Occipital lobe (tissue), 1 donor: ENCODE measurements at regions not wholly inside any gene's neighbourhood (a gene's known extent, or its start where the extent isn't known, plus 50 kb on each side); places are given as distances from the start of the nearest gene placed in this dataset.
"Not testable (repeated sequence)": the region's sequence is repeated elsewhere in the genome, so short reads cannot be mapped to it uniquely, and the experiment has no call there.

Experiments used
- DNase-seq: peaks from one replicate; lab custom pipeline; 2025; lab: John Stamatoyannopoulos, UW

DNA sequence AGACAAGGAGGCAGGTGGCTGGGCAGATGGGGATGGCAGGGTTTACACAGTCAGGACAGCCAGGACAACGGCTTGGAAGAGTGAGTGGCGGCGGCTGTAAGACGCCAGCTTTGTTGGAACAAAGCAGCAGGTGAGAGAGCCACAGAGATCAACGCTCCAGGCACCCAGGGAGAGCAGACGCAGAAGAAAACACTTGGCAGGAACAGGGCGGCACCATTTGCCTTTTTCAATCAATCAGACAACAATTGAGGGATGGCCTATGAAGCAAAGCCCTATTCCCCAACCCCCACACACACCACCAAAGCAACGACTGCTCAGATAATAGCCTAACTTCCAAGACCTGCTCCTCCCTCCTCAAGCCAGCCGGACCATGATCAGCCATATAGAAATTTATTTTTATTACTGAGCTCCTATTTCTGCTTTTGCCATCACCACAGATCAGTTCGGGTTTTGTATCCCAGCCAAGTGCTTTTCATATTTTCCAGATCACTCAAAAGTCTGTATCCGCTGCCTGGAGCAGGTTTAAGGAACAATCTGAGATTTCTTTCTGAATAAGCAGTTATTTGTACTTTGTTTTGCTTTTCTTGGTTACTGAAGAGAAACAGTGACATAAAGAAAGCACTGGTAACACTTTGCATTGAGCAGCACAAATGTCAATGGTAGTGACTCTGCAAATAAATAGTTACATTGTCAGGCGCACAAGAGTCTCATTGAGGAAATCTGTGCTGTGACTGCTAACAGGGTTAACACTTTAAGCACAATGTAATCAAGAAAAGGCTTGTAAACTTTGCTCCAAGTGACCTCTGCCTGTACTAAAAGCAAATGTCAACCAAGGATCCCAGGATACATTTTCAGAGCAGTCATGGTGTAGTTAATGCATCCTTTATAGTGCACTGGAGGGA is 81.8 kb upstream of the RBPJ start:
- DNase-seq = peak; percentile 14

- DNase-seq = no peak
Observed at GRCh38 chr4:26239801-26240200, 81.0 kb upstream of the RBPJ start.

- no peak for DNase-seq
Observed at GRCh38 chr4:26241179-26241578, 79.6 kb upstream of the RBPJ start.

DNA sequence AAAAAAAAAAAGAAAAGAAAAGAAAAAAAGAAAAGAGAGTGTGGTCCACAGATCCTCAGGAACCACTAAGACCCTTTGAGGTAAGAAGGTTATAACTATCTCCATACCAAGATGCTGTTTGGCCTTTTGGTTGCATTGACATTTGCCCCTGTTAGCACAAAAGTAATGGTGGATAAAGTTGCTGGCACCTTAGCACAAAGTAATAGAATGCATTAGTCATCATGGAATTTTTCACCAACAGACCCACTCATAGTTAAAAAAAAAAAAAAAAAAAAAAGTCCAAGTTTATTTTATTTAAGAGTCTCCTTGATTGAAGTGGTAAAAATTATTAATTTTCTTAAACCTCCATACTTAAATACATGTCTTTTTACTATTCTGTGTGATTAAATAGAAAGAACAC is 78.4 kb upstream of the RBPJ start:
- no peak for DNase-seq

DNA sequence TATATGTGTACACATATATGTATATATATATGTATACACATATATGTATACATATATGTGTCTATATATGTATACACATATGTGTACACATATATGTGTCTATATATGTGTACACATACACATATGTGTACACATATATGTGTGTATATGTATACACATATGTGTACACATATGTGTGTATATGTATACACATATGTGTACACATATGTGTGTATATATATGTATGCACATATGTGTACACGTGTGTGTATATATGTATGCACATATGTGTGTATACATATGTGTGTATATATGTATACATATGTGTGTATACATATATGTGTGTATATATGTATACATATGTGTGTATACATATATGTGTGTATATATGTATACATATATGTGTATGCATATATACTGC is 76.7 kb upstream of the RBPJ start:
- not testable (repeated sequence) for DNase-seq

- DNase-seq = no peak
Observed at GRCh38 chr4:26248647-26249046, 72.2 kb upstream of the RBPJ start.

DNA sequence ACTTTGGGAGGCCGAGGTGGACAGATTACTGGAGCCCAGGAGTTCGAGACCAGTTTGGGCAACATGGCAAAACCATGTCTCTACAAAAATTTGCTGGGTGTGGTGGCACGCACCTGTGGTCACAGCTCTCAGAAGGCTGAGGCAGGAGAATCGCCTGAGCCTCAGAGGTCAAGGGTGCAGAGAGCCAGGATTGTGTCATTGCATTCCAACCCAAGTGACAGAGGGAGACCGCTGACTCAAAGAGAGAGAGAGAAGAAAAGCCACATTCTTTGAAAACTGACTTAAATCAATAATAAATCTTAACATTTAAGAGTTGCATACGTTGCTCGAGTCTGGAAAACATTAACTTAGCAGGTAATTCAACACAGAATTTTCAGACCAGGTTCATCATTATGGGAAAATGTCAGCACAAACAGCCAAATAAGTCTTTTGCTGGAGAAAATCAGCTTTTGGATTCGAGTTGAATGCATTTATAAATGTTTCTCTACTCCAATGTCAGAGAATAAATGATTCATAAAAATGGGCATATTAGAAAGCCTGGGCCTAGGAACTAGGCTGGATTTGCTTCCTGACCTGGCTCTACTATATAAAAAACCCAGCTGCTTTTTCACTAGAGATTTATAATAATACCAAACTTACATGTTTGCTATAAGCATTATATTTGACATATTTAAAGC is 68.3 kb upstream of the RBPJ start:
- no peak for DNase-seq

DNA sequence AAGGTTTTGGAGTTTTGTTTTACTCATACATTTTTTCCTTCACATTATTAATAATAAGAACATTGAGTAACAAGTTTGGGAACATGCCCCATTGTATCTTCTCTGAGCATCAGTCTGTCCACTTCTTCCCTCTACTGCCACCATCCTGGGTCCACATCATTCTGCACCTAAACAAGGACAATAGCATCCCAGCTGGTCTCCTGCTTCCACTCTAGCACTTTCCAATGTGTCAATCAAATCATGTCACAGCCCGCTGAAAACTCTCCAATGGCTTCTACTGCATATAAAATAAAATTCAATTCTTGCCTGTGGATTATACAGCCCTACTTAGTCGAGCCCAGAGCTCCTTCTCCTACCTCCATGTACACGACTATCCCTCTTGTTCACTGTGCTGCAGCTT is 66.8 kb upstream of the RBPJ start:
- DNase-seq = no peak

DNA sequence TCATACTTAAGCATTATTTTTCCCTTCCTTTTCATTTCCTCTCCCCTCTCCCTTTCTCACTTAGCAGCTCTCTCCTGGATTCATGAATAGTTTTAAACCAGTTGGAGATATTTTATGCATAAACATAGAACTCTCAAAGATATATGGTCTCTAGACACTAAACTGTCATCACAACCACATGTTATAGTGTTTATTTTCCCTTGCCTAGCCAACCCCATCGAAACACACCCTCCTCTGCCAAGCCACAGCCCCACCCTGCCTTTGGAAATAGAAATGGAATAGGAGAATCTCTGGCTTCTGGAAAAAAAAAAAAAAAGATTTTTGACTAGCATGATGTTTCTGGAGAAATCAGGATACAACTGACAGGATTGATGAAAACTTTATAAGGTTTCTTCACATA is 64.8 kb upstream of the RBPJ start:
- DNase-seq = no peak

GRCh38 chr4:26257444-26257843 is 63.4 kb upstream of the RBPJ start:
- DNase-seq = not testable (repeated sequence)

GRCh38 chr4:26257850-26258249 is 63.0 kb upstream of the RBPJ start:
- DNase-seq = no peak

DNA sequence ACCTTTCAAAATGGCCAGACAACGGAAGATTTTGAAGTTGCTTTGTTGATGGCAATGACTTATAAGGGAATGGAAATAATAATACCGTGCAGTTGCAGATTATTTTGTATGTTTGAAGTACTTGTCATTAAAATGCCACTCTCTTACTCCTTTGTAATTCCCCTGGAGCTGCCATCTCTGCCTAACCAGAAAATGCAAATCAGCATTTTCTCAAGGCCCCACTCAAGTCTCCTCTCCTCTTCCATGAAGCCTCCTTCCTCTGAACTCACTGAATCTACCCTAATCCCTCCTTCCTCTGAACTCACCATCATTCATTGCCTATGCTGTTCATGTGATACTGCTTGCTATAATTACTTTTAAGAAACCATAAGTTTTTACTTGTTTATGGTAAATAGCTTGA is 60.2 kb upstream of the RBPJ start:
- no peak for DNase-seq

DNA sequence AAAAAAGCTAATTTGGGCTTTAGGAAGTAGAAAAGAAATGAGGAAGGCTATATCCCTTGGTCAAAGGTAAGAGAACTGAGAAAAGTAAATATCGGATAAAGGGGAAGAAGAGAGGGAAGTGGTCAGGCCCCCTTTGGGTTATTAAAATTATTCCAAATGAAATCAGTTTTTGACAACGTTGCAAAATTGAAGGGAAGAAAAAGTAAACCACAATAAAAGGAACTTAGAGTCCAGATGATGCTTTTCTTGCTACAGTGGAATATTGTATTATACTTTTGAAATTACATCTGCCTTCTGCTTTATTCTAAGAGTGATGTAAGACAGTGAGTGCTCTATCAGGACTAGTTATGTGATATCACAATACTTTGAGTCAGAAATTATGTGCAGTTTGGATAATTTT is 59.4 kb upstream of the RBPJ start:
- no peak for DNase-seq

GRCh38 chr4:26263165-26263564 is 57.6 kb upstream of the RBPJ start:
- no peak for DNase-seq

DNA sequence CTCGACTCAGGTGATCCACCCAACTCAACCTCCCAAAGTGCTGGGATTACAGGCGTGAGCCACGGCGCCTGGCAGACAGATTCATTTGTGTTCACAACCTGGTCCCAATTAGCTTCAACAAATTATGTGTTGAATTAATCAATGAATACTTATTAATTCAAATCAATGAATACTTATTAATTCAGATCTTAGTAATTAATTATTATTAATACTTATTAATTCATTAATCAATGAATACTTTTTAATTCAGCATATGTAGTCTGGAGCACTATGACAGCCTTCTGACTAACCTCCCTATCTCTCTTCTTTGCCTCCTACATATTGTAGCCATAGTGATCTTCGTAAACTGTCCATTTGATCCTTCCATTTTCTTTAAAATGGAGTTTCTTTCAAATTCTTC is 56.7 kb upstream of the RBPJ start:
- DNase-seq = no peak

GRCh38 chr4:26267087-26267486 is 53.7 kb upstream of the RBPJ start:
- DNase-seq = no peak

- no peak for DNase-seq
Observed at GRCh38 chr4:26268246-26268645, 52.6 kb upstream of the RBPJ start.

- no peak for DNase-seq
Observed at GRCh38 chr4:26269038-26269437, 51.8 kb upstream of the RBPJ start.
